ENCODE measurements at regions not wholly inside any gene's neighbourhood (a gene's known extent, or its start where the extent isn't known, plus 50 kb on each side); places are given as distances from the start of the nearest gene placed in this dataset.

DNA sequence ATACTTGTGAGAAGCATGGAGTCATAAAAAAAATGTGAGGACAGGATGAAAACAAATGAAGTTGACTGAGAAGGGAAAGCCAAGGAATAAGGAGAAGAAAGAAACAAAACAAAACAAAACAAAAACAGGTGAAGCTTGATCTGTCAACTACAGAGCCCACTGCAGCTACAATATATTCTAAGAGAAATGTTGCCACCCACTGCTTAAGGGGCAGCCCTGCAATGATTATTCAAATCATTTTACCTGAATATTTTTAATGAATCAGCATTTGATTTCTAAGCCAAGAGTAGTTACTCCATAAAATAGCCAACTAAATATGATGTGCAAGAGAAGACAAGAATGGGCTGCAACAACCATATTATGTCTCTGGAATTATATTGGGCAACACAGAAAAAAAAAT is 252.0 kb upstream of the KIF2B start:
- Mint-ChIP-seq H3K4me3 (no peak overlapping the region), H3K27ac (no peak overlapping the region), H3K36me3 (ENCODE audit: low read depth) (no peaks in the 10 kb centered on the region), H3K4me1 (no peaks in the 10 kb centered on the region), H3K9me3 (ENCODE audit: low read depth) (peaks cover 3% of the 10 kb centered on the region), H3K27me3 (no peaks in the 10 kb centered on the region)
- CTCF ChIA-PET = no interaction called here
- POLR2A ChIA-PET = no interaction called here
- intact Hi-C loops (cut with DNase I, micrococcal nuclease) = loop anchor here in 1 of 2 experiments (10.0 kb wide), 1 partner anchor 1386 kb away; no protein-coding TSS in a partner anchor
- no peak for ATAC-seq
- no peak for DNase-seq

DNA sequence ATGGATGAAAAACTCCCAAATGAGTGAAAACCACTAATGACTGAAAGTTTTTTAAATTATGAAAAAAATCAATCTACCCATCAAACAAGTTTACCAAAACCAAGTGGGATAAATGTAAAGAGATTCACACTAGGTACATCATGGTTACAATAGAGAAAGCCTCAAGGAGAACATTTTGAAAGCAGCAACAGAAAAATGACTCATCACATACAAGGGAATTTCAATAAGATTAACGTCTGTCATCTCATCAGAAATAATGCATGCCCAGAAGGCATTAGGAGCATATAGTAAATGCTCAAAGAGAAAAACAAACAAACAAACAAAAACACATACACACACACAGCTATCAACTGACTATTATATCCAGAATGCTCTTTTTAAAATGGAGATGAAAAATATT is 261.8 kb upstream of the KIF2B start:
- Mint-ChIP-seq H3K36me3 (ENCODE audit: low read depth) (no peaks in the 10 kb centered on the region), H3K9me3 (ENCODE audit: low read depth) (peaks cover 11% of the 10 kb centered on the region)
- POLR2A ChIA-PET = no interaction called here

DNA sequence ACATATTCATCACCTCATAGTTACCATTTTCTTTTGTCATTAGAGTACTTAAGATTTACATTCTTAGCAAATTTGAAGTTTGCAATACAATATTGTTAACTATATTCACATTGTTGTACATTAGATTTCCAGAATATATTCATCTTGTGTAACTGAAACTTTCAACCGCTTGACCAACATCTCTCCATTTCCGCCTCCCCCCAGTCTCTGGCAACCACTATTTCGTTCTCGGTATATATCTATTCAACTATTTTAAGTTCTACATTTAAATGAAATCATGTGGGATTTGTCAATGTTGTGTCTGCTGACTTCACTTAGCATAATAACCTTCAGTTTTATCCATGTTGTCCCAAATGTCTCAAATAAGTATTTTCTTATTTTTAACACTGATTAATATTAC is 274.5 kb upstream of the KIF2B start:
- no peaks in the 10 kb centered on the region for H3K27me3 Mint-ChIP-seq
- ChIA-PET POLR2A (no interaction called here), CTCF (no interaction called here)
- no peak overlapping the region for H3K27ac Mint-ChIP-seq
- DNase-seq = no peak
- H3K4me3 Mint-ChIP-seq = no peak overlapping the region
- no peaks in the 10 kb centered on the region for H3K4me1 Mint-ChIP-seq
- intact Hi-C loops (cut with DNase I, micrococcal nuclease) = no loop called here
- ATAC-seq = no peak
- H3K9me3 Mint-ChIP-seq (ENCODE audit: low read depth) = peaks cover 8% of the 10 kb centered on the region
- no peaks in the 10 kb centered on the region for H3K36me3 Mint-ChIP-seq (ENCODE audit: low read depth)

More for the DNA sequence above, 261.8 kb upstream of the KIF2B start:
- H3K27ac Mint-ChIP-seq = no peak overlapping the region
- H3K4me3 Mint-ChIP-seq = no peak overlapping the region
- H3K27me3 Mint-ChIP-seq = no peaks in the 10 kb centered on the region
- intact Hi-C loops (cut with DNase I, micrococcal nuclease) = no loop called here
- ATAC-seq = no peak
- no peaks in the 10 kb centered on the region for H3K4me1 Mint-ChIP-seq
- no peak for DNase-seq
- CTCF ChIA-PET = no interaction called here

DNA sequence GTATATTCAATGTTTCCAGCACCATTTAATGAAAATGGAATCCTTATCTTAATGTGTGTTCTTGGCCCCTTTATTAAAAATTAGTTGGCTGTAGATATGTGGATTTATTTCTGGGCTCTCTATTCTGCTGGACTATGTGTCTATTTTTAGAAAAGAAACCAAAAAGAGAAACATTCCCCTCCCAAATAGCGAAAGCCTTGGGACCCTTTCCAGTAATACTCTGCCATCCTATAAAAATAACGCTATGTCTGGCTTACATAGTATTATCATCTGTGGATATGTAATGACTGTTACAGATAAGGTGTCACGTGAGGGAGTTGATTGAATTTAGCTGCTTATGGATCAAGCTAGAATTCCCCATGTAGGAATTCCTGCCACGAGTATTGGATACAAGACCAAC is 279.3 kb upstream of the KIF2B start:
- no peaks in the 10 kb centered on the region for H3K36me3 Mint-ChIP-seq (ENCODE audit: low read depth)
- DNase-seq (no peak), ATAC-seq (no peak)
- ChIA-PET CTCF (no interaction called here), POLR2A (no interaction called here)
- H3K27me3 Mint-ChIP-seq = no peaks in the 10 kb centered on the region
- H3K4me3 Mint-ChIP-seq = no peak overlapping the region
- intact Hi-C loops (cut with DNase I, micrococcal nuclease) = no loop called here
- H3K9me3 Mint-ChIP-seq (ENCODE audit: low read depth) = peaks cover 2% of the 10 kb centered on the region
- no peak overlapping the region for H3K27ac Mint-ChIP-seq
- no peaks in the 10 kb centered on the region for H3K4me1 Mint-ChIP-seq

DNA sequence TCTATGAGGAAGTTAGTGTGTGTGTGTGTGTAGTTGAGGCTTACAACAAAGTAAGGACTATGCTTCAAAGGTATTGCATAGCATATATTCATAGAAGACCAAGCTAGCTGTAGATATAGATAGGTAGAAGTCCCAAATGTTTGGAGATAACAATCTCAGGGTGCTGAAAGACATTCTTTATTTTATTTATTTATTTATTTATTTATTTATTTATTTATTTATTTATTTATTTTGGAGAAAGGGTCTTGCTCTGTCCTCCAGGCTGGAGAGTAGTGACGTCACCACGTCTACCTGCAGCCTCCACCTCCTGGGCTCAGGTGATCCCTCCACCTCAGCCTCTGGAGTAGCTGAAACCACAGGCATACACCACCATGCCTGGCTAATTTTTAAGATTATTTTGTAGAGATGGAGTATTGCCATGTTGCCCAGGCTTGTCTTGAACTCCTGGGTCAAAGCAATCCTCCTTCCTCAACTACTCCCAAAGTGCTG is 284.6 kb upstream of the KIF2B start:
- Mint-ChIP-seq H3K27ac (no peak overlapping the region), H3K4me1 (no peaks in the 10 kb centered on the region), H3K36me3 (ENCODE audit: low read depth) (no peaks in the 10 kb centered on the region), H3K27me3 (no peaks in the 10 kb centered on the region), H3K9me3 (ENCODE audit: low read depth) (peaks cover 5% of the 10 kb centered on the region), H3K4me3 (no peak overlapping the region)
- DNase-seq (no peak), ATAC-seq (no peak)
- intact Hi-C loops (cut with DNase I, micrococcal nuclease) = no loop called here
- ChIA-PET POLR2A (no interaction called here), CTCF (no interaction called here)

DNA sequence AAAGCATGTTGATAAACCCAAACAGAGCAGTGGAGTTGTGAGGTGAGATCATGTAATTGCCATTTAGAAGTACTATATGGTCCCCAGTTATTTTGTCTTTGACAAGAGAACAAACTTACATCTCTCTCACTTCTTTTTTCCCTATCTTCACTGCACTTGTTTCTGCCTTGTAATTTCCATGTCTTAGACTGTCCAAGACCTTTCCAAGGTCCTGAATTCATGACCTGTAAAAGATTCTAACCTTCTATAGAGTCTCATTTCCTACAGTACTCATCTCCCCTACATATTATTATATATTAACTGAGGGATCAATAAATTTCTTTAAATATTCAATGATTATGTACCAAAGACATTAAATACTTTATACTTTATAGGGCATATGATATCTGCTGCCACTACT is 295.3 kb upstream of the KIF2B start:
- peaks cover 4% of the 10 kb centered on the region for H3K9me3 Mint-ChIP-seq (ENCODE audit: low read depth)
- no peak overlapping the region for H3K4me3 Mint-ChIP-seq
- ChIA-PET POLR2A (no interaction called here), CTCF (no interaction called here)
- ATAC-seq = no peak
- no peak for DNase-seq
- H3K27ac Mint-ChIP-seq = no peak overlapping the region
- H3K4me1 Mint-ChIP-seq = no peaks in the 10 kb centered on the region
- no peaks in the 10 kb centered on the region for H3K36me3 Mint-ChIP-seq (ENCODE audit: low read depth)
- intact Hi-C loops (cut with DNase I, micrococcal nuclease) = no loop called here
- H3K27me3 Mint-ChIP-seq = no peaks in the 10 kb centered on the region

DNA sequence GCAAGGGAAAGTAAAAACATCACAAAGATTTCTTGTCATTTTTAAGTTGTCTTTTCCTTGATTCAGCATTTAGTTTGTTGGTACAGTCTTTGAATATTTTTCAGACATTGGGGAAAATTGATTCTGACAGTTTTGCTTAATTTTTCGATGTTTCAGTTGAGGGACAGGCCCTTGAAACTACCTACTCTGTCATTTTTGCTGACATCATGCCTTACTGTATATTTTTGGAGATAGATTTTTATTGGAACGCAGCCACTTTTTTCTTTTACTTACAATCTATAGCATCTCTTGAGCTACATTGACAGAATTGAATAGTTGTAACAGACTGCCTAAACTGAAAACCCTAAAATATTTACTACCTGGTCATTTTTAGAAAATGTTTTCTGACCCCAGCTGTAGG is 297.1 kb upstream of the KIF2B start:
- Mint-ChIP-seq H3K9me3 (ENCODE audit: low read depth) (peaks cover 4% of the 10 kb centered on the region), H3K4me1 (no peaks in the 10 kb centered on the region), H3K36me3 (ENCODE audit: low read depth) (no peaks in the 10 kb centered on the region), H3K27ac (no peak overlapping the region), H3K4me3 (no peak overlapping the region), H3K27me3 (no peaks in the 10 kb centered on the region)
- ChIA-PET POLR2A (no interaction called here), CTCF (no interaction called here)
- DNase-seq (no peak), ATAC-seq (no peak)
- intact Hi-C loops (cut with DNase I, micrococcal nuclease) = no loop called here

DNA sequence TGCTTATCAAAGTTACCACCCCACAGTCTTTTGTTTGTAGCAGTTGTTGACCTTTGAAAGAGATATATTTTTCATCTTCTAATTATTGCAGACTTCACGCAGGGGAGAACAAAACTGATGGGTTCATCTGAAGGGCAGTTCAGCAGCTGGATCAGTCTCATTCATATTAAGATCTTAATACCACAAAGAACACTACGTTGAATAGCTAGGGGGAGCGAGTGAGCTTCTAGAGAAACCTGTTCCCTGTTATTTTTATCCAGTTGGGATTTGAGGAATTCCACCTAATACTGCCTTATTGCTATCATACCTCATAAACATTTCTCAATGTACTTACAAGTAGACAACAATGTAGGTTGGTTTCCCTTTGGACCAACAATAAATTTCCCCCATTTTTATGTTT is 306.1 kb upstream of the KIF2B start:
- ChIA-PET CTCF (no interaction called here), POLR2A (no interaction called here)
- Mint-ChIP-seq H3K4me1 (no peaks in the 10 kb centered on the region), H3K27ac (no peak overlapping the region), H3K9me3 (ENCODE audit: low read depth) (peaks cover 14% of the 10 kb centered on the region), H3K4me3 (no peak overlapping the region), H3K36me3 (ENCODE audit: low read depth) (no peaks in the 10 kb centered on the region), H3K27me3 (no peaks in the 10 kb centered on the region)
- intact Hi-C loops (cut with DNase I, micrococcal nuclease) = no loop called here
- DNase-seq (no peak), ATAC-seq (no peak)

DNA sequence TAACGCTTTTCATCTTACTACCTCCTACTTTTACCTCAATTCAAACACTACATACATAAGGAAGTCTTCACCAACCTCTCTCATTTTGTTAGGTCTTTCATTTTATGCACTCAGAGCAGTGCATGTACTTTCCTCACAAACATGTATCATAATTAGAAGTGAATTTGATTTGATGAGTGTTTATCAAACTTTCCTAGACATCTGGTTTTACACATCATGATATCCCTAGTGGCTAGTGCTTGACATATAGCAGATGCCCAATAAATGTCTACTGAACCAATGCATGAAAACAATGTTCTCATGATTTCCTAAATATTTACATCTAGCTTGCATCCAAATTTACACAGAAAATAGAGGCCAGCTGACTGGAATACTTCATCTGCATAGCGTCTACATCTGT is 323.4 kb upstream of the KIF2B start:
- intact Hi-C loops (cut with DNase I, micrococcal nuclease) = no loop called here
- no peaks in the 10 kb centered on the region for H3K4me1 Mint-ChIP-seq
- H3K27me3 Mint-ChIP-seq = no peaks in the 10 kb centered on the region
- peaks cover 6% of the 10 kb centered on the region for H3K9me3 Mint-ChIP-seq (ENCODE audit: low read depth)
- DNase-seq (no peak), ATAC-seq (no peak)
- ChIA-PET CTCF (interaction anchor here (1.2 kb wide), 1 partner anchor 69 kb away, joined by 3 read pairs; no protein-coding TSS in a partner anchor), POLR2A (no interaction called here)
- no peaks in the 10 kb centered on the region for H3K36me3 Mint-ChIP-seq (ENCODE audit: low read depth)
- no peak overlapping the region for H3K27ac Mint-ChIP-seq
- H3K4me3 Mint-ChIP-seq = no peak overlapping the region

DNA sequence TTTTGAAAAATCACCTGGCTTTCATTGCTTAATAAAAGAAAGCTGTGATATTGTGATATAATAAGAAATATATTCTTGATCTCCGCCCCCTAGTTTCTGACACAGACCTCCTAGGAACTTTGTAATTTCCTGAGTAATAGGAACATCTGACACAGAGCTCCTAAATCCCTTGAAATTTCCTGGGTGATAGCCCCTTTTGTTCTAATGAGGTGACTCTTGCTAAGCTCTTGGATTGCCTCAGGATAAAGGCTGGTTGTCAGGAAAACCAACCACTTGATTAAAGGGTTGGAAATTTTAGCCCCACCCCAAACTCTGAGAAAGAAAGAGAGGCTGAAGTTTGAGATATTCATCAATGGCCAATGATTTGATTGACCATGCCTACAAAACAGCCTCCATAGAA is 326.4 kb upstream of the KIF2B start:
- intact Hi-C loops (cut with DNase I, micrococcal nuclease) = no loop called here
- Mint-ChIP-seq H3K27ac (no peak overlapping the region), H3K27me3 (no peaks in the 10 kb centered on the region), H3K4me3 (no peak overlapping the region), H3K4me1 (no peaks in the 10 kb centered on the region), H3K36me3 (ENCODE audit: low read depth) (no peaks in the 10 kb centered on the region), H3K9me3 (ENCODE audit: low read depth) (peaks cover 4% of the 10 kb centered on the region)
- DNase-seq (no peak), ATAC-seq (no peak)
- ChIA-PET CTCF (no interaction called here), POLR2A (no interaction called here)

DNA sequence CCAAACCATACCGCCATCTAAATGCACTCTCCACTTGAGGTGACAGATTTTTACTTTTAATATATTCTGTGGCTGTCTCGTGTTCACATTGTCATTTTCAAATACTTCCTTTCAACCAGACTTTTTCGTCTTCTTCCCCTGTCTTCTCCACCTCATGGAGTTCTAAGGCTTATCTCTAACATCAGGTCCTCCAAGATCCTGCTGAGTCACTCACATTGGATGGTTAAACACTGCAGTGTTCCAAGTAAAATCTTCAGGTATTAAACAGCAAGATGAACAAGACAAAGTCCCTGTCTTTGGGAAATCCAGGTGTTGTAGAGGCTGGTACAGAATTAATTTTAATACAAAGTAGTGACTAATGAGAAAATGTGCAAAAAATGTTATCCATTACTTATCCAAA is 330.2 kb upstream of the KIF2B start:
- Mint-ChIP-seq H3K4me1 (no peaks in the 10 kb centered on the region), H3K27ac (no peak overlapping the region), H3K4me3 (no peak overlapping the region), H3K27me3 (no peaks in the 10 kb centered on the region), H3K36me3 (ENCODE audit: low read depth) (no peaks in the 10 kb centered on the region), H3K9me3 (ENCODE audit: low read depth) (no peaks in the 10 kb centered on the region)
- no peak for DNase-seq
- intact Hi-C loops (cut with DNase I, micrococcal nuclease) = no loop called here
- ATAC-seq = no peak
- ChIA-PET POLR2A (no interaction called here), CTCF (no interaction called here)

DNA sequence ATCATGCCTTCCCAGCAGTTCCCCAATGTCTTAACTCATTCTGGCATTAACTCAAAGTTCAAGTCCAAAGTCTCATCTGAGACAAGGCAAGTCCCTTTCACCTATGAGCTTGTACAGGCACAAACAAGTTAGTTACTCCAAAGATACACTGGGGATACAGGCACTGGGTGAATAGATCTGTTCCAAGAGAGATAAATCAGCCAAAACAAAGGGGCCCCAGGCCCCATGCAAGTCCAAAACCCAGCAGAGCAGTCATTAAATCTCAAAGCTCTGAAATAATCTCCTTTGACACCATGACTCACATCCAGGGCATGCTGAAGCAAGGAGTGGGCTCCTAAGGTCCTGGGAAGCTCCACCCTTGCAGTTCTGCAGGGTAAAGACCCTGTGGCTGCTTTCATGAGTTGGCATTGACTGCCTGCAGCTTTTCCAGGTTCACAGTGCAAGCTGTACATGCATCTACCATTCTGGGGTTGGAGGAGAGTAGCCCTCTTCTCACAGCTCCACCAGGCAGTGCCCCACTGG is 332.2 kb upstream of the KIF2B start:
- DNase-seq (no peak), ATAC-seq (no peak)
- Mint-ChIP-seq H3K9me3 (ENCODE audit: low read depth) (no peaks in the 10 kb centered on the region), H3K27ac (no peak overlapping the region), H3K4me1 (no peaks in the 10 kb centered on the region), H3K27me3 (no peaks in the 10 kb centered on the region), H3K4me3 (no peak overlapping the region), H3K36me3 (ENCODE audit: low read depth) (no peaks in the 10 kb centered on the region)
- intact Hi-C loops (cut with DNase I, micrococcal nuclease) = no loop called here
- ChIA-PET POLR2A (no interaction called here), CTCF (no interaction called here)

DNA sequence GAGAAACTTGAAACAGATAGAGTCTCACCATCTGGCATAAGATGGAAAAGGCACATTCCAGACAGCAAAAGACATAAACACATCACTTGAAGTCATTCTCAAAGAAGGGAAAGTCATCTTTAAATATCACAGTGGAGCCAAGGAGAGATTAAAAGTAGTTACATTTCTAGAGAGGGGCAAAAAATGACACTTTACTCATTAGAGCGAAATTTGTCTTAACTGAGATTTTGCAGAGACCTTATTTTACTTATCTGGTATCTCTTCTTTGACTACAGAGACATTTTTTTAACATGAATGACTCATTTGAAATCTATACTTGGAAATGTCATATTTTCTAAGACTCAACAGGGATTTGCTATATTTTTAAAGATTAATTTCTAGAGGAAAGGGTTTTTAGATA is 339.0 kb upstream of the KIF2B start:
- POLR2A ChIA-PET = no interaction called here
- DNase-seq = no peak
- no peaks in the 10 kb centered on the region for H3K36me3 Mint-ChIP-seq (ENCODE audit: low read depth)
- no peak overlapping the region for H3K27ac Mint-ChIP-seq
- no peaks in the 10 kb centered on the region for H3K27me3 Mint-ChIP-seq
- ATAC-seq = no peak
- H3K4me3 Mint-ChIP-seq = no peak overlapping the region
- H3K9me3 Mint-ChIP-seq (ENCODE audit: low read depth) = peaks cover 15% of the 10 kb centered on the region
- CTCF ChIA-PET = no interaction called here
- no peaks in the 10 kb centered on the region for H3K4me1 Mint-ChIP-seq
- intact Hi-C loops (cut with DNase I, micrococcal nuclease) = no loop called here
